Sigmoid colon (tissue), 4 donors: ENCODE measurements at regions not wholly inside any gene's neighbourhood (a gene's known extent, or its start where the extent isn't known, plus 50 kb on each side); places are given as distances from the start of the nearest gene placed in this dataset.

Source experiments
- CTCF ChIP-seq, 4 experiments: fragments of 450-650 bp in 3 of 4; fragments of 200-600 bp in 1 of 4; IDR thresholded peaks; one replicate each; pipeline ENCODE4 v1.5.1; 2016 to 2019; ENCODE audit warnings: antibody characterized with exemption in 4 of 4, mild to moderate bottlenecking in 3 of 4, moderate library complexity in 2 of 4
- EP300 ChIP-seq, 4 donors: sonication (generic); formaldehyde crosslinking; IDR thresholded peaks; one replicate each; pipeline ENCODE4 v1.6.1; 2017; ENCODE audit warnings: antibody characterized with exemption in 4 of 4
- POLR2A ChIP-seq, 2 donors: fragments of 450-650 bp; IDR thresholded peaks; one replicate each; pipeline ENCODE4 v1.6.1; 2016; ENCODE audit warnings: antibody characterized with exemption in 2 of 2, mild to moderate bottlenecking in 2 of 2, moderate library complexity in 2 of 2
- POLR2AphosphoS5 ChIP-seq, 4 donors: sonication (generic); formaldehyde crosslinking; IDR thresholded peaks; one replicate each; pipeline ENCODE4 v1.6.1; 2017; ENCODE audit warnings: antibody characterized with exemption in 4 of 4

GRCh38 chr17:51434434-51435170 is 174.3 kb downstream of the UTP18 start:
- no peak for TF ChIP-seq POLR2A (IDR thresholded peaks at IDR 0.05)
- TF ChIP-seq CTCF (IDR thresholded peaks at IDR 0.05) = no peak
- TF ChIP-seq EP300 (IDR thresholded peaks at IDR 0.05) = no peak
- TF ChIP-seq POLR2AphosphoS5 (IDR thresholded peaks at IDR 0.05) = no peak
